ENCODE measurements at regions not wholly inside any gene's neighbourhood (a gene's known extent, or its start where the extent isn't known, plus 50 kb on each side); places are given as distances from the start of the nearest gene placed in this dataset.
"Not testable (repeated sequence)": the region's sequence is repeated elsewhere in the genome, so short reads cannot be mapped to it uniquely, and the experiment has no call there.

DNA sequence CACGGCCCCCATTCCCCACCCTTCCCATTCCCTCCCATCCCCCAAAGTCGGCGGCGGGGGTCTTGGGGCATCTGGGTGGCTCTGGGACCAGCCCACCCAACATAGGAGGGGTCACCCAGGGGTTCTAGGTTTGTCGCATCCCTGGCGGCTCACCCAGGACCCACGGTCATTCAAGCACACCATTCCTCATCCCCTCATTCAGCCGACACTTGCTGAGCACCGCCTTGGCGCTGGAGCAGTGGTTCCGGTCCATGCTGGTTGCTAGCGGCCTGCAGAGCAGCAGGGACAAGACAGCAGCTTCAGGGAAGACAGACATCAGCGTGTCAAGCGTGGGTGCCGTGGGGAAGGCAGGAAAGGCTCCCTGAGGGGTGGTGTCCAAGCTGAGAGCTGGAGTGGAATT, 50.5 kb upstream of the OTOS start:
- H3K9ac ChIP-seq (ENCODE audit: low read length) = no peak overlapping the region
- H3K27me3 ChIP-seq (ENCODE audit: control insufficient read depth, insufficient read depth, low read length) = peaks cover 4% of the 10 kb centered on the region
- no peaks in the 10 kb centered on the region for H3K9me3 ChIP-seq (ENCODE audit: control insufficient read depth, low read length)
- no peaks in the 10 kb centered on the region for H3K4me1 ChIP-seq (ENCODE audit: control insufficient read depth, insufficient read depth, low read length)
- H3K36me3 ChIP-seq (ENCODE audit: control insufficient read depth, insufficient read depth, low read length) = no peaks in the 10 kb centered on the region
- no peak overlapping the region for H3K4me3 ChIP-seq (ENCODE audit: low read length)

DNA sequence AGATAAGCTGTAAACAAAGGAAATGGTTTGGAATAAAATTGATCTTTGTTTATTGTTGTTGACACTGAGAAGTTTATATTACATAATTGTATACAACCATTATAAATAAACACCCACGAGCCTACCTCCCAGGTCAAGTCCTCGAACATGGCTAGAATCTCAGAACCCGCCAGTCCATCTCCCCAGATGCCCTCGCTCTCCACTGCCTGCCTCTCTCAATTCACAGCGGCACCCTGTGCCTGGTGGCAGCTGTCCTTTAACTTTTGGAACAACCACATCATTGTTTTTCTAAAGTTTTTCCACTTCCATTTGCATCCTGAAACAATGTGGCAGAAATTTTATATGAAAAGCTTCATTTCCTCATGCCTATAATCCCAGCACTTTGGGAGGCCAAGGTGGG, 52.2 kb upstream of the OTOS start:
- no peaks in the 10 kb centered on the region for H3K36me3 ChIP-seq (ENCODE audit: control insufficient read depth, insufficient read depth, low read length)
- no peak overlapping the region for H3K4me3 ChIP-seq (ENCODE audit: low read length)
- no peak overlapping the region for H3K9ac ChIP-seq (ENCODE audit: low read length)
- H3K4me1 ChIP-seq (ENCODE audit: control insufficient read depth, insufficient read depth, low read length) = no peaks in the 10 kb centered on the region
- H3K9me3 ChIP-seq (ENCODE audit: control insufficient read depth, low read length) = no peaks in the 10 kb centered on the region
- peaks cover 4% of the 10 kb centered on the region for H3K27me3 ChIP-seq (ENCODE audit: control insufficient read depth, insufficient read depth, low read length)

DNA sequence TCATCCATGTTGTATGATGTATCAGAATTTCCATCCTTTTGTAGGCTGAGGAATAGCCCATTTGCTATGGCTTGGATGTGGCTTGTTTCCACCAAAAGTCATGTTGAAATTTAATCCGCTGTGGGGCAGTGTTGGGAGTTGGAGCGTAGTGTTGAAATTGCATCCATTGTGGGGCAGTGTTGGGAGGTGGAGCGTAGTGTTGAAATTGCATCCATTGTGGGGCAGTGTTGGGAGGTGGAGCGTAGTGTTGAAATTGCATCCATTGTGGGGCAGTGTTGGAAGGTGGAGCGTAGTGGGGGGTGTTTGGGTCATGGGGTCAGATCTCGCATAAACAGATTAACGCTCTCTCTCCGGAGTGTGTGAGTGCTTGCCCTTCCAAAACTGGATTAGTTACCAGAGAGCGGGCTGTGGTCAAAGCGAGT, 53.9 kb upstream of the OTOS start:
- H3K4me3 ChIP-seq (ENCODE audit: low read length); H3K27me3 ChIP-seq (ENCODE audit: control insufficient read depth, insufficient read depth, low read length); H3K36me3 ChIP-seq (ENCODE audit: control insufficient read depth, insufficient read depth, low read length); H3K4me1 ChIP-seq (ENCODE audit: control insufficient read depth, insufficient read depth, low read length); H3K9ac ChIP-seq (ENCODE audit: low read length); H3K9me3 ChIP-seq (ENCODE audit: control insufficient read depth, low read length): not testable (repeated sequence)

DNA sequence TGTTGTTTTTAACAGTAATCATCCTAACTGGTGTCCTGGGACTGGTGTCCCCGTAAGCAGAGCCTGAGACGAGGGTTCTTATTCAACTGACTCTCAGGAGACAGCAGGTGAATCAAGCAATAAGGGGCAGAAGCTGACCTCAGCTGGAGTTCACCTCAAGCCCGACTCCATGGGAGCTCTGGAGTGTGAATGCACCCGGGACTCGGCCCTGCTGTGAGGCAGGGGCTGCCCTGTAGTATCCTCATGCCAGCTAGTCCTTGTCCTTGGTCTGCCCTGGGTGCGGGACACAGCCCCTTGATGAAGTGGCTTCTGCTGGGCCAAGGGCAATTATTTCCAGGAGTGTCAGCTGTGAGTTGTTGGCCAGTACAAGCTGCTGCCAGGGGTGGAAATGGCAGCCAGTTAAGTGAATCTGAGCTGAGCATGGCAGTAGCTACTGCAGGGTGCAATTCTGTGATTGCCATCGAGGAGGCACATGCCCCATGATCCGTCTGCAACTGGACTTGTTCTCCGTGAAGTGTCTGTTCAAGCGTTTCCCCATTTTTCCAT, 54.9 kb upstream of the OTOS start:
- Histone ChIP-seq H3K9me3 (ENCODE audit: control insufficient read depth, low read length) (no peaks in the 10 kb centered on the region), H3K27me3 (ENCODE audit: control insufficient read depth, insufficient read depth, low read length) (no peaks in the 10 kb centered on the region), H3K36me3 (ENCODE audit: control insufficient read depth, insufficient read depth, low read length) (no peaks in the 10 kb centered on the region), H3K9ac (ENCODE audit: low read length) (no peak overlapping the region), H3K4me3 (ENCODE audit: low read length) (no peak overlapping the region), H3K4me1 (ENCODE audit: control insufficient read depth, insufficient read depth, low read length) (no peaks in the 10 kb centered on the region)

DNA sequence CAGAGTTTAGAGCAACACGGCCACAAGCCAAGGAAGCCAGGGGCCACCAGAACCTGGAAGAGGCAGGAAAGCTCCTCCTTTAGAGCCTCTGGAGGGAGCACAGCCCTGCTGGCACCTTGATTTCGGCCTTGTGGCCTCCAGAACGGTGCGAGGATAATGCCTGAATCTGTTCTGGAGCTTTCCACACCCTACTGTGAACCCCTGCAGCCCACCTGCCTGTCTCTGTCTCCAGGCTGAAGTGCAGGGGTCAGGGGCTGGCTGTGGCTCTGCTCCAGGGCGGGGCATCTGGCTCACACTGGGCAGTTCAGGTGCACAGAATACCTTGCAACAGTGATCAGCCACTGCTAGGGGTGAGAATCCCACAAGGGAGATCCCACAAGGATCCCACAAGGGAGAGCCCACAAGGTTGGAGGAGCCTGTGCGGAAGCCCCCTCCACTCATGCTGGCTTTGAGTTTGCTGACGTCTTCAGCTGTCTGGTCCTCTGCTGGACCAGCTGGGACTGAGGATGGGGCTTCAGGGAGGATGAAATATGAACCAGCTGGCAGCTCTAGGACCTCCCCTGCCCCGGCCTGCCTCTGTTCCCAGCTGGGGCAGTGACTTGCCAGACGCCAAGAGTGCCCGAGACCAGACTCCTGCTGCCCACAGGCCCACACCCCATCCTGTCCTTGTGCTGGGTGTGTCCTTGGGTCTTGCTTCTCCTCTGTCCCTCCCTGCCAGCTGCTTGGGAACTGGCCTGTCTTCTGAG, 56.4 kb upstream of the OTOS start:
- H3K27me3 ChIP-seq (ENCODE audit: control insufficient read depth, insufficient read depth, low read length) = no peaks in the 10 kb centered on the region
- no peaks in the 10 kb centered on the region for H3K4me1 ChIP-seq (ENCODE audit: control insufficient read depth, insufficient read depth, low read length)
- H3K36me3 ChIP-seq (ENCODE audit: control insufficient read depth, insufficient read depth, low read length) = no peaks in the 10 kb centered on the region

DNA sequence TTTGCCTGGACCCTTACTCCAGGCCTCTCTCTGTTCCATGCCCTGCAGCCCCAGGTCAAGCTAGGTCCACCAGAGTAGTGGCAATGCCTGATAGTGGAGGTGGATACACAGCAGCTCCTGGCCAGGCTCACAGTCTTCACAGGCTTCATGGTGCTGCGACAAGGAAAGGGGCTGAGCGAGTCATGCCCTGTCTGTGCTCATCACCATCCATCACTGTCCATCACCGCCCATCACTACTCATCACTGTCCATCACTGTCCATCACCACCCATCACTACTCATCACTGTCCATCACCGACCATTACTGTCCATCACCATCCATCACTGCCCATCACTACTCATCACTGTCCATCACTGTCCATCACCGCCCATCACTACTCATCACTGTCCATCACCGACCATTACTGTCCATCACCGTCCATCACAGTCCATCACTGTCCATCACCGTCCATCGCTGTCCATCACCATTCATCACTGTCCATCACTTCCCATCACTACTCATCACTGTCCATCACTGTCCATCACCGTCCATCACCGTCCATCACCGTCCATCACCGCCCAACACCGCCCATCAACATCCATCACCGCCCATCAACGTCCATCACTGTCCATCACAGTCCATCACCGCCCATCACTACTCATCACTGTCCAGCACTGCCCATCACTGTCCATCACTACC, 57.1 kb upstream of the OTOS start:
- Histone ChIP-seq H3K27me3 (ENCODE audit: control insufficient read depth, insufficient read depth, low read length) (no peaks in the 10 kb centered on the region), H3K4me1 (ENCODE audit: control insufficient read depth, insufficient read depth, low read length) (no peaks in the 10 kb centered on the region), H3K4me3 (ENCODE audit: low read length) (no peak overlapping the region), H3K9ac (ENCODE audit: low read length) (no peak overlapping the region), H3K36me3 (ENCODE audit: control insufficient read depth, insufficient read depth, low read length) (no peaks in the 10 kb centered on the region), H3K9me3 (ENCODE audit: control insufficient read depth, low read length) (no peaks in the 10 kb centered on the region)

More for the DNA sequence above, 56.4 kb upstream of the OTOS start:
- H3K4me3 ChIP-seq (ENCODE audit: low read length) = no peak overlapping the region
- no peak overlapping the region for H3K9ac ChIP-seq (ENCODE audit: low read length)
- H3K9me3 ChIP-seq (ENCODE audit: control insufficient read depth, low read length) = no peaks in the 10 kb centered on the region

DNA sequence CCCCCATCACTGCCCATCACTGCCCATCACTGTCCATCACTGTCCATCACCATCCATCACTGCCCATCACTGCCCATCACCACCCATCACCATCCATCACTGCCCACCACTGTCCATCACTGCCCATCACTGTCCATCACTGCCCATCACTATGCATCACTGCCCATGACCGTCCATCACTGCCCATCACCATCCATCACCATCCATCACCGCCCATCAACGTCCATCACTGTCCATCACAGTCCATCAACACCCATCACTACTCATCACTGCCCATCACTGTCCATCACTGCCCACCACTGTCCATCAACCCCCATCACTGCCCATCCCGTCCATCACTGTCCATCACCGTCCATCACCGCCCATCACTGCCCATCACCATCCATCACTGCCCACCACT, 57.8 kb upstream of the OTOS start:
- H3K27me3 ChIP-seq (ENCODE audit: control insufficient read depth, insufficient read depth, low read length) = peaks cover 4% of the 10 kb centered on the region
- H3K9ac ChIP-seq (ENCODE audit: low read length) = no peak overlapping the region
- no peaks in the 10 kb centered on the region for H3K36me3 ChIP-seq (ENCODE audit: control insufficient read depth, insufficient read depth, low read length)
- no peaks in the 10 kb centered on the region for H3K4me1 ChIP-seq (ENCODE audit: control insufficient read depth, insufficient read depth, low read length)
- no peaks in the 10 kb centered on the region for H3K9me3 ChIP-seq (ENCODE audit: control insufficient read depth, low read length)
- H3K4me3 ChIP-seq (ENCODE audit: low read length) = no peak overlapping the region

DNA sequence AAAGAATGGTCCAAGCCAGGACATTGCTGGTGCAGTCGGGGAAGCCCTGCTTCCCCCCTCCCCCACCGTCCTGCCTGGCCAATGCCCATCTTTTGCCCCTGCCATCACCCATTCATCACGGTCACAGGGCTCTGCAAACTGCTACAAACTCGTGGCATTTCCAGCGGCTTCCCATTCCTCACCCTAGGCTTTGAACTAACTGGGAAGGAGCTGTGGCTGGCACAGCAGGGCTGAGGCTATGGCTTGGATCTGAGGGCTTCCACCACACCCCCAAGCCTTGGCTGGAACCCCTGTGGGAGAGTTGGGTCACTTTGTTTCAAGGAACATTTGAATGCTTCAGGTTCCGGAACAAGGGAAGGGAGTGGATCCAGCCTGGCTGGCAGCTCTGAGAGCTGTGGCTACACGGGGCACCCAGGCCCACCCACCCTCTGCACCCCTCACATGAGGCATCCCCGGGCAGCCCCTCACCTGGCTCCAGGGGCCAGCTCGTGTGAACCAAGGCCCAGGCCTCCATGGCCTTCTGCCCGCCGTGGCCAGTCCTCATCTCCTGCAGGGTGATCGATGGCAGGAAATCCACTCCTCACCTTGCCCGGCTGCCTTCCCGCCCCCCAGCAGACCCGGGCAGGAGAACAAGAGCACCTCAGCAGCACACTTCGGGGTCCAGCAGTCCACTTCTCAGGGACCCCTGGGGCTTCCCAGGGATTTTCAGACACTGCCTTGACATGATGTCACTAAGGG, 58.8 kb upstream of the OTOS start:
- Histone ChIP-seq H3K9ac (ENCODE audit: low read length) (no peak overlapping the region), H3K4me1 (ENCODE audit: control insufficient read depth, insufficient read depth, low read length) (no peaks in the 10 kb centered on the region), H3K4me3 (ENCODE audit: low read length) (no peak overlapping the region), H3K27me3 (ENCODE audit: control insufficient read depth, insufficient read depth, low read length) (peaks cover 9% of the 10 kb centered on the region), H3K9me3 (ENCODE audit: control insufficient read depth, low read length) (no peaks in the 10 kb centered on the region), H3K36me3 (ENCODE audit: control insufficient read depth, insufficient read depth, low read length) (no peaks in the 10 kb centered on the region)

DNA sequence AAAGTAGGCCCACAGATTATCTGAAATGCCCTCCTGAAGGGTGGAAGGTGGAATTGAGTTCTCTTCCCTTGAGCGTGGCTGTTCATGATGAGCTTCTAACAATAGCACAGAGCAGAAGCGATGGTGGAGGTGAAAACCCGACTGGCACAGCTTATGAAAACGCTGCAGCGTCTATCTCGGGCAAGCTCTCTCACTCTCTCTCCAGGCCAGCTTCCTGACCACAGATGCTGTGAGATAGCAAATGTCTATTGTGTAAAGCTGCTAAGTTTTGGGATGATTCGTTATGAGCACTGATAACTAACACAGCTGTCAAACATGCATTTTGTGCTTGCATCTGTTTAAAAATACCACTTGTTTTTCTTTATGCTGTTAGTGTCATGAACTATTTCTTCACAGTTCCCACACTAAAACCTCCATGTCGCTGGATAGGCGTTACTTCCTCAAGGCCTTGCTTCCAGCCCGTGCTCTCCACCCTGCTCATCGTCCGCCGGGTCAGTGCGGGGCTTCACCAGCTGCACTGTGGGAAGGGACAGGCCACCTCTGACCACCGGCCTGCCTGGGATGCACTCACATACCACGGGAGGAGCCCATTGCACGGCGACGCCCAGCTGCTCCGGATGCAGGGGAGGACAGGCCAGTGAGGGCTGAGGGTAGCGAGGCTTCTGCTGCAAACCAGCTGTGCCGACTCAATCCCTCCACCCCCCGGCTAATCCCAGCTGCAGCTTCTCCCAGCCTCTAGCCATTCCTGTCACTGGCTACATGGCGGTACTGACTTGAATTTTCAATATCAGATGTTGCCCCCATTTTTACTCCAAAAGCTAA, 60.0 kb upstream of the OTOS start:
- Histone ChIP-seq H3K36me3 (ENCODE audit: control insufficient read depth, insufficient read depth, low read length) (no peaks in the 10 kb centered on the region), H3K27me3 (ENCODE audit: control insufficient read depth, insufficient read depth, low read length) (peaks cover 13% of the 10 kb centered on the region), H3K4me3 (ENCODE audit: low read length) (no peak overlapping the region), H3K4me1 (ENCODE audit: control insufficient read depth, insufficient read depth, low read length) (no peaks in the 10 kb centered on the region), H3K9ac (ENCODE audit: low read length) (no peak overlapping the region), H3K9me3 (ENCODE audit: control insufficient read depth, low read length) (no peaks in the 10 kb centered on the region)

DNA sequence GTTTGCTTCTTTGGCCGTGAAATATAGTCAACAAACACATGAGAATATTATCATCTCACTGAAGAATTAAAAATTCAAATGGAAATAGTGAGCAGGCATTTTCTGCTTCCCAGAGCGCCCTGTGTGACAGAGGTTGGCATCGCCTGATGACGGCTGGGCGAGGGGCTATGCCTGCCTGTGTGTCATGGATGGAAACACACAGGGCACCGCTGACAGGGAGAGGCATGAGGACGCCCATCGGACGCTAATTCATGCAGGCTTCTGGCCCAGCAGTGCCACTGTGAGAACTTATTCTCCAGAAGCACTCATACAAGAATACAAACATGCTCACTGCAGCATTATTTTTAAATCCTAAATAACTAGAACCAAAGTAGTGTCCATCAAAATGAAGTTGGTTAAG, 61.4 kb upstream of the OTOS start:
- H3K36me3 ChIP-seq (ENCODE audit: control insufficient read depth, insufficient read depth, low read length) = no peaks in the 10 kb centered on the region
- no peak overlapping the region for H3K4me3 ChIP-seq (ENCODE audit: low read length)
- no peaks in the 10 kb centered on the region for H3K9me3 ChIP-seq (ENCODE audit: control insufficient read depth, low read length)
- peaks cover 13% of the 10 kb centered on the region for H3K27me3 ChIP-seq (ENCODE audit: control insufficient read depth, insufficient read depth, low read length)
- H3K4me1 ChIP-seq (ENCODE audit: control insufficient read depth, insufficient read depth, low read length) = no peaks in the 10 kb centered on the region
- no peak overlapping the region for H3K9ac ChIP-seq (ENCODE audit: low read length)

DNA sequence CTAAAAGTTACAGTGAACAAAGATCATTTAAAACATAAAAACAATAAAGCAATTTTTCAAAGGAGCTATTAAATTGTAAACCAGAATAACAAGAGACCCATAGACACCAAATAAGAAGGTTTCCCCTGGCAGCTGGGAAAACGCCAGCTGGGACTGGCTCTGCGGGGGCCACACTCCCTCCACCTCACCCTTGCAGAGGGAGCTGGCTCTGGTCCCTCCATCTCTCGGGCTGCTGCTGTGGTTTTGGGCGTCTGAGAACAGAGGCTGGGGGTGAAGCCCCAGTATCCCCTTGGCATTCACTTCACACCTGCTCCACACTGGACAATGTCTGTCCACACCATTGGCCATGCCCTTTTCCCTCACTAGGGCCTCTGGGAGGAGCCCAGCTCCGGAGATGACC, 62.1 kb upstream of the OTOS start:
- H3K36me3 ChIP-seq (ENCODE audit: control insufficient read depth, insufficient read depth, low read length) = no peaks in the 10 kb centered on the region
- H3K9me3 ChIP-seq (ENCODE audit: control insufficient read depth, low read length) = no peaks in the 10 kb centered on the region
- no peaks in the 10 kb centered on the region for H3K4me1 ChIP-seq (ENCODE audit: control insufficient read depth, insufficient read depth, low read length)
- no peak overlapping the region for H3K4me3 ChIP-seq (ENCODE audit: low read length)
- peaks cover 13% of the 10 kb centered on the region for H3K27me3 ChIP-seq (ENCODE audit: control insufficient read depth, insufficient read depth, low read length)
- no peak overlapping the region for H3K9ac ChIP-seq (ENCODE audit: low read length)
